Kidney (tissue), 13 donors: ENCODE measurements at regions not wholly inside any gene's neighbourhood (a gene's known extent, or its start where the extent isn't known, plus 50 kb on each side); places are given as distances from the start of the nearest gene placed in this dataset.

Experiments
- DNase-seq, 5 donors: peaks; one replicate each; pipeline ENCODE4 v3.0.0-alpha.2; 2013 to 2020
- FAIRE-seq: peaks from 2 replicates; lab custom pipeline; 2012; peaks lifted over from hg19 to GRCh38; lab: Jason Lieb, UNC
- H3K27ac ChIP-seq, 2 donors: one replicate each; pipeline ENCODE4 v1.7.0; 2013; ENCODE audit warnings: low read depth in 2 of 2, low read length in 2 of 2, inconsistent platforms in 1 of 2
- H3K27me3 ChIP-seq: one replicate; pipeline ENCODE4 v1.7.1; 2013; ENCODE audit warnings: low read length, inconsistent platforms; ENCODE audit not compliant: control insufficient read depth, insufficient read depth
- H3K36me3 ChIP-seq, 3 donors: one replicate each; pipeline versions ENCODE4 v1.7.0 to v1.7.1; 2013; ENCODE audit warnings: low read length in 3 of 3, control low read depth in 1 of 3, inconsistent platforms in 1 of 3; ENCODE audit not compliant: insufficient read depth in 3 of 3, control insufficient read depth in 2 of 3
- H3K4me1 ChIP-seq, 3 donors: one replicate each; pipeline versions ENCODE4 v1.7.0 to v1.7.1; 2013; ENCODE audit warnings: low read length in 3 of 3, inconsistent platforms in 1 of 3, low read depth in 1 of 3; ENCODE audit not compliant: control insufficient read depth in 2 of 3, insufficient read depth in 2 of 3
- H3K4me3 ChIP-seq, 3 donors: one replicate each; pipeline versions ENCODE4 v1.7.0 to v1.8.1; 2013; ENCODE audit warnings: low read length in 3 of 3, control low read depth in 1 of 3, inconsistent platforms in 1 of 3
- H3K9ac ChIP-seq, 3 donors: one replicate each; pipeline versions ENCODE4 v1.7.0 to v1.7.1; 2013; ENCODE audit warnings: low read length in 3 of 3, control low read depth in 1 of 3, inconsistent platforms in 1 of 3
- H3K9me3 ChIP-seq, 3 donors: one replicate each; pipeline versions ENCODE4 v1.7.0 to v1.7.1; 2013; ENCODE audit warnings: low read length in 3 of 3, control low read depth in 1 of 3, inconsistent platforms in 1 of 3; ENCODE audit not compliant: control insufficient read depth in 2 of 3, insufficient read depth in 1 of 3
- intact Hi-C: fragments of 100-400 bp; cut with DNase I; formaldehyde crosslinking; loops from one replicate; pipeline ENCODE4 v1.11.1; 2022
- TF ChIP-seq, protein P1 (sequence below): IDR thresholded peaks from 3 replicates; pipeline ENCODE4 v1.5.1; 2012; ENCODE audit warnings: mild to moderate bottlenecking, moderate library complexity, borderline replicate concordance; ENCODE audit not compliant: insufficient read depth; ENCODE audit errors: extremely low read depth
- donor health status: control.
- donor health status: control.
- donor health status: control.
- donor health status: control.
- donor health status: control.
- donor health status: DM: yes; HTN: yes; CAD: no.
- donor health status: Normal renal cell carcinoma (clear cell type).

DNA sequence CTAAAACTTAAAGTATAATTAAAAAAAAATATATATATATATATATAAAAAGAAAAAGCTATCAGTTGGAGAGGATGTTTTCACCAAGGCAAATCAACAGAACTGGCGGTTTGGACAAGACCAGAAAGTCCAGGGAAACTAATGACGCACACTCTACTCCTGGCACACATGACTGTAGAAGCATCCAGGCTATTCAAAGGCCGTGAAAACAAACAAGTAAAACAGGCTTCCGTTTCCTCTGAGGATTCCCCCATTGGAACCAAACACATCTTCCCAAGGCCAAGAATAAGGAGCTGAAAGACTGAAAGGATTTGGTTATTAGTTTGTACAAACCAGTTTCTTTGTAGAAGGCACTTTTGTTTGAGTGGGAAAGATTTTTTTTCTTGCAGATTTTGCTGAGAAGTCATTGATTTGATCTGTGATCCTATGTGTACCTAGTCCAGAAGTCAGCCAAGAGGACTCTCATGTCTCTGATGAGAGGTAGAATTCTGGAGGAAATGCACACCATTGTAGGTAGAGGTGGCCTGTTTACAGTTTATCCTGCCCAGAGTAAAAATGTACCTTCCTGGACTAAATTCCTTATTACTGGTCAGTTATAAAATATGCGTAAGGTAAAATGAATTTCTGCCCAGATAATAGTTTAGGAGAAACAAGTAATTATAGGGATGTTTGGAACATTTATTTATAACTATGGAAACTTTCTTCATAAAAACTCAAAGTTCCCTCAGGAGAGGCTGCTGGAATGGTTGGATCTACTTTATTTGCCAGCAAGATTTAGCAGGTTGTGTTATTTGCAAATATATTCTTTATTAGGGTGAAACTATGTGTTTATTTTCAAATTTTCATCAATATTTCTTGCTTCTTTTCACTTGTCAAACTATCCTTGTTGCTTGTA lies 66.5 kb downstream of the DMP1 start:
- TF ChIP-seq, protein P1, sequence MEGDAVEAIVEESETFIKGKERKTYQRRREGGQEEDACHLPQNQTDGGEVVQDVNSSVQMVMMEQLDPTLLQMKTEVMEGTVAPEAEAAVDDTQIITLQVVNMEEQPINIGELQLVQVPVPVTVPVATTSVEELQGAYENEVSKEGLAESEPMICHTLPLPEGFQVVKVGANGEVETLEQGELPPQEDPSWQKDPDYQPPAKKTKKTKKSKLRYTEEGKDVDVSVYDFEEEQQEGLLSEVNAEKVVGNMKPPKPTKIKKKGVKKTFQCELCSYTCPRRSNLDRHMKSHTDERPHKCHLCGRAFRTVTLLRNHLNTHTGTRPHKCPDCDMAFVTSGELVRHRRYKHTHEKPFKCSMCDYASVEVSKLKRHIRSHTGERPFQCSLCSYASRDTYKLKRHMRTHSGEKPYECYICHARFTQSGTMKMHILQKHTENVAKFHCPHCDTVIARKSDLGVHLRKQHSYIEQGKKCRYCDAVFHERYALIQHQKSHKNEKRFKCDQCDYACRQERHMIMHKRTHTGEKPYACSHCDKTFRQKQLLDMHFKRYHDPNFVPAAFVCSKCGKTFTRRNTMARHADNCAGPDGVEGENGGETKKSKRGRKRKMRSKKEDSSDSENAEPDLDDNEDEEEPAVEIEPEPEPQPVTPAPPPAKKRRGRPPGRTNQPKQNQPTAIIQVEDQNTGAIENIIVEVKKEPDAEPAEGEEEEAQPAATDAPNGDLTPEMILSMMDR, result no peak
- no peaks in the 10 kb centered on the region for H3K27me3 ChIP-seq
- no peak for FAIRE-seq
- H3K9ac ChIP-seq, result no peak overlapping the region
- no peaks in the 10 kb centered on the region for H3K36me3 ChIP-seq
- H3K27ac ChIP-seq, result no peak overlapping the region
- intact Hi-C loops, result no loop called here
- H3K9me3 ChIP-seq, result no peaks in the 10 kb centered on the region
- no peaks in the 10 kb centered on the region for H3K4me1 ChIP-seq
- no peak for DNase-seq
- H3K4me3 ChIP-seq, result no peak overlapping the region

DNA sequence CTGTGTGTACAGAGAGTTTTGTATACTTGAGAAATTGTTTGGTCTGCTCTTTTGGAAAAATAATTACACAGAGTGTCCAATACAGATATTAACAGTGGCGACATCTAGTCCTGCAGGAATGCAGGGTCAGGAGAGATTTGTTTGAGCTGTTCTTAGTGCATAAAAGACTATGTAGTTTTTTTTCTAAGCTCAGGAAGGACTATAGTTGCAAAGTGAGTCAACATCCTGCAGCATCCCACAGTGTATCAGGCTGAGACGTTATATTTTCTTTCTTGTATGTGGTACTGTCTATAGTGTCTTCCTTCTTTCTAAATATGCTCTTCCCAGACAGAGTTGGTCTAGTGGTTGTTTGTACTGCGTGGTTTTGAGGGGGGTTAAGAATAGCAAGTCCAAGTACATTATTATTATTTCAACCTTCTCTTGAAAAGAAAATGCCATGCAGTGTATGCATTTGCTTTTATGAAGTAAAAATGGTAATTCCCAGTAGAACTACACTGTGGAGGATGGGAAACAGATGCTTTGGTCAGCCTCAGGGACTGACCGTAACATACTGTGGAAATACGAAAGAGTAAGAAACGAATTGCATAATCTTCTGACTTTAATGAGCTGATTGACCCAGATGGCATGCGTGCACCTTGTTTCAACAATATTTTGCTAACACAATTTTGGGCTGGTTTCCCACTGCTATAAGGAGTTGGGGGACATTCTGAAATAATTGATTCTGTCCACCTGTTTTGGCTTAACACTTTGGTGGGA lies 67.4 kb downstream of the DMP1 start:
- DNase-seq (no peak), FAIRE-seq (no peak)
- H3K27me3 ChIP-seq, result no peaks in the 10 kb centered on the region
- H3K4me1 ChIP-seq, result no peaks in the 10 kb centered on the region
- no peak overlapping the region for H3K9ac ChIP-seq
- H3K9me3 ChIP-seq, result no peaks in the 10 kb centered on the region
- no peaks in the 10 kb centered on the region for H3K36me3 ChIP-seq
- H3K27ac ChIP-seq, result no peak overlapping the region
- intact Hi-C loops, result no loop called here
- TF ChIP-seq, protein P1, result no peak
- no peak overlapping the region for H3K4me3 ChIP-seq

DNA sequence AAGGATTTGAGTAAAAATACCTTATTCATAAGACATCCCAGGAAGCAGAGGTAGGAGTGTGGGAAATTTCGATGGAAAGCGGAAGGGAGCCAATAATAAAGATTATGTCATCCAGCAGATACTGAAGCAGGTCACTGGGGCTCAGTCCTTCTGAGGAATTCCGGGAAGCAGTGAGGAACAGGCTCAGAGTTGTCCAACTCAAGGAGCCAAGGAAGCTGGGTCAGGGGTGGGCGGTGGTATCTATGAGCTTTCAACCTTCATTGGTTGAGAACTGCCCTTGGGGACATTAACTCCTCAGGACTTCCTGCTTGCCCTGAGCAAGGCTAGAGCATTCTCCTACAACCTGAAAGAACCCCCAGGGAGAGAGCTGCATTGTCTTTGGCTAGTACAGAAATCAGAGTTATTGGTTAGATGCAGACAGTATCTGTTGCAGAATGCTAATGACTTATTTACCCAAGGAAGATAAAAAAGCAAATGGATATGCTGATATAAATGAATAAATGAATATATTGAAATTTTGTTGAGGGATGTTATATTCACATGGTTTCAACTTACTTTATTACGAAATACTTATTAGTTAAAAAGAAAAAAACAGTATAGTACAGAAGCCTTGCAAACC lies 68.2 kb downstream of the DMP1 start:
- no peaks in the 10 kb centered on the region for H3K27me3 ChIP-seq
- no peak overlapping the region for H3K27ac ChIP-seq
- H3K9me3 ChIP-seq, result no peaks in the 10 kb centered on the region
- no peaks in the 10 kb centered on the region for H3K4me1 ChIP-seq
- FAIRE-seq (no peak), DNase-seq (no peak)
- TF ChIP-seq, protein P1, result no peak
- H3K9ac ChIP-seq, result no peak overlapping the region
- no peaks in the 10 kb centered on the region for H3K36me3 ChIP-seq
- H3K4me3 ChIP-seq, result no peak overlapping the region
- intact Hi-C loops, result no loop called here
